ENCODE measurements at regions not wholly inside any gene's neighbourhood (a gene's known extent, or its start where the extent isn't known, plus 50 kb on each side); places are given as distances from the start of the nearest gene placed in this dataset.

DNA sequence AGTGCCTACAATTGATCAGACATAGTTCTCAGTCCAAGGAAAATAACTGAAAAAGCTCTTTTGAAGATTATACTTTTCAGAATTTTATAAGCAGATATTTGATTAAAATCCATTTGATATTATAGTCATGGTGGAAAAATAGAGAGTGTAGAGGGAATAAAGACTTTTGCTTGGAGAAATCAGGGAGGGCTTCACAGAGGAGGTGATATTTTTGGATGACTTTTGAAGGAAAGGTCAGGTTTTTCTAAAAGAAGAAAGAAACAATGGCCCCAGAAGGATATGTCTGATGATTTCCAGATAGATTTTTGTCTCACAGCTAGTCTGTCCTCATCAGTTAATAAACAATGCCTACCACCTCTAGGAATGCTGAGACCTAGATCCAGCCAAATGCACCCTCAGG lies 806.3 kb upstream of the CELF2 start (continued):
- TF ChIP-seq ZFP30 (CRISPR knock-in tag; IDR thresholded peaks at IDR 0.05) (no peak), TOX (CRISPR knock-in tag; IDR thresholded peaks at IDR 0.05; ENCODE audit: borderline replicate concordance) (no peak), TCF4 (CRISPR knock-in tag; IDR thresholded peaks at IDR 0.05; ENCODE audit: borderline replicate concordance) (no peak), PPARA (CRISPR knock-in tag; IDR thresholded peaks at IDR 0.05; ENCODE audit: borderline replicate concordance) (no peak), ZFP3 (CRISPR knock-in tag; IDR thresholded peaks at IDR 0.05) (no peak)
- TF ChIP-seq, protein P1, sequence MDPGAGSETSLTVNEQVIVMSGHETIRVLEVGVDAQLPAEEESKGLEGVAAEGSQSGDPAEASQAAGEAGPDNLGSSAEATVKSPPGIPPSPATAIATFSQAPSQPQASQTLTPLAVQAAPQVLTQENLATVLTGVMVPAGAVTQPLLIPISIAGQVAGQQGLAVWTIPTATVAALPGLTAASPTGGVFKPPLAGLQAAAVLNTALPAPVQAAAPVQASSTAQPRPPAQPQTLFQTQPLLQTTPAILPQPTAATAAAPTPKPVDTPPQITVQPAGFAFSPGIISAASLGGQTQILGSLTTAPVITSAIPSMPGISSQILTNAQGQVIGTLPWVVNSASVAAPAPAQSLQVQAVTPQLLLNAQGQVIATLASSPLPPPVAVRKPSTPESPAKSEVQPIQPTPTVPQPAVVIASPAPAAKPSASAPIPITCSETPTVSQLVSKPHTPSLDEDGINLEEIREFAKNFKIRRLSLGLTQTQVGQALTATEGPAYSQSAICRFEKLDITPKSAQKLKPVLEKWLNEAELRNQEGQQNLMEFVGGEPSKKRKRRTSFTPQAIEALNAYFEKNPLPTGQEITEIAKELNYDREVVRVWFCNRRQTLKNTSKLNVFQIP (CRISPR knock-in tag; IDR thresholded peaks at IDR 0.05; ENCODE audit: borderline replicate concordance, low read depth): no peak
- TF ChIP-seq, protein P2, sequence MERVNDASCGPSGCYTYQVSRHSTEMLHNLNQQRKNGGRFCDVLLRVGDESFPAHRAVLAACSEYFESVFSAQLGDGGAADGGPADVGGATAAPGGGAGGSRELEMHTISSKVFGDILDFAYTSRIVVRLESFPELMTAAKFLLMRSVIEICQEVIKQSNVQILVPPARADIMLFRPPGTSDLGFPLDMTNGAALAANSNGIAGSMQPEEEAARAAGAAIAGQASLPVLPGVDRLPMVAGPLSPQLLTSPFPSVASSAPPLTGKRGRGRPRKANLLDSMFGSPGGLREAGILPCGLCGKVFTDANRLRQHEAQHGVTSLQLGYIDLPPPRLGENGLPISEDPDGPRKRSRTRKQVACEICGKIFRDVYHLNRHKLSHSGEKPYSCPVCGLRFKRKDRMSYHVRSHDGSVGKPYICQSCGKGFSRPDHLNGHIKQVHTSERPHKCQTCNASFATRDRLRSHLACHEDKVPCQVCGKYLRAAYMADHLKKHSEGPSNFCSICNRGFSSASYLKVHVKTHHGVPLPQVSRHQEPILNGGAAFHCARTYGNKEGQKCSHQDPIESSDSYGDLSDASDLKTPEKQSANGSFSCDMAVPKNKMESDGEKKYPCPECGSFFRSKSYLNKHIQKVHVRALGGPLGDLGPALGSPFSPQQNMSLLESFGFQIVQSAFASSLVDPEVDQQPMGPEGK (CRISPR knock-in tag; IDR thresholded peaks at IDR 0.05; ENCODE audit: borderline replicate concordance): no peak

DNA sequence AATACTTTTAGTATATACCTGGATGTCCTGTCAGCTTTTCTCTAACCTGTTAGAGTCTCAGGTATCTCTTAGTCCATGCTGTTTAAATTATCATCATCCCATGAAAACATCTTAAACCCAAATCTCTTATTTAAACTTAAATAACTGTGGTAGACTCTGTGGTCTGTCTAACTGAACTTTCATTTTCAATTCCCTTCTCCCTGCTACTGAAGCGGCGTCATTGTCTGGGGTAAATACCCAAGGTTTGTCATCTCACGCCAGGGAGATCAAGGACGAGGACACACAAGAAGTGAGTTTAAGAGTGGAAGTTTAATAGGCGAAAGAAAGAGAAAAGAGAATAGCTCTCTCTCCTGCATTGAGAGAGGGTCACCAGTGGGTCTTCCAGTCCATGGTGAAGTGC lies 804.4 kb upstream of the CELF2 start:
- TF ChIP-seq TCF4 (CRISPR knock-in tag; IDR thresholded peaks at IDR 0.05; ENCODE audit: borderline replicate concordance) (no peak), ARNTL (CRISPR knock-in tag; IDR thresholded peaks at IDR 0.05; ENCODE audit: borderline replicate concordance, low read depth) (no peak)
- TF ChIP-seq, protein P3, sequence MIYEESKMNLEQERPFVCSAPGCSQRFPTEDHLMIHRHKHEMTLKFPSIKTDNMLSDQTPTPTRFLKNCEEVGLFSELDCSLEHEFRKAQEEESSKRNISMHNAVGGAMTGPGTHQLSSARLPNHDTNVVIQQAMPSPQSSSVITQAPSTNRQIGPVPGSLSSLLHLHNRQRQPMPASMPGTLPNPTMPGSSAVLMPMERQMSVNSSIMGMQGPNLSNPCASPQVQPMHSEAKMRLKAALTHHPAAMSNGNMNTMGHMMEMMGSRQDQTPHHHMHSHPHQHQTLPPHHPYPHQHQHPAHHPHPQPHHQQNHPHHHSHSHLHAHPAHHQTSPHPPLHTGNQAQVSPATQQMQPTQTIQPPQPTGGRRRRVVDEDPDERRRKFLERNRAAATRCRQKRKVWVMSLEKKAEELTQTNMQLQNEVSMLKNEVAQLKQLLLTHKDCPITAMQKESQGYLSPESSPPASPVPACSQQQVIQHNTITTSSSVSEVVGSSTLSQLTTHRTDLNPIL (CRISPR knock-in tag; IDR thresholded peaks at IDR 0.05; ENCODE audit: low read depth): no peak
- ATAC-seq: no peak

DNA sequence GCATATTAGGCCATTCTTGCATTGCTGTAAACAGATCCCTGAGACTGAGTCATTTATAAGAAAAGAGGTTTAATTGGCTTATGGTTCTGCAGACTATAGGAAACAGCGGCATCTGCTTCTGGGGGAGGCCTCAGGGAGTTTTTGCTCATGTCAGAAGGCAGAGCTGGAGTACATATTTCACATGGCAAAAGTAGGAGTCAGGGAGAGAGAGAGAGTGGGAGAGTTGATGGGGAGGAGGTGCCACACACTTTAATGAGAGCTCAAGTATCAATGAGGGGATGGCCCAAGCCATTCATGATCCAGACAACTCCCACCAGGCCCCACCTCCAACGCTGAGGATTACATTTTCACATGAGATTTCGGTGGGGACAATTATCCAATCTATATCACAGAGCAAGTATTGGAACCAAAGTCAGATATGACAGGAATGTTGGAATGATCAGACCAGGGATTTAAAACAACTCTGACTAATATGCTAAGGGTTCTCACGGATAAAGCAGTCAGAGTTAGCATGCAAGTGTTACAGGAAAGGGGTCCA lies 795.3 kb upstream of the CELF2 start:
- no peak for ATAC-seq
- no peak for TF ChIP-seq TCF4 (CRISPR knock-in tag; IDR thresholded peaks at IDR 0.05; ENCODE audit: borderline replicate concordance)
- no peak for TF ChIP-seq SNAI2 (CRISPR knock-in tag; IDR thresholded peaks at IDR 0.05)
- no peak for TF ChIP-seq ZNF70 (CRISPR knock-in tag; IDR thresholded peaks at IDR 0.05)
- no peak for TF ChIP-seq OSR1 (CRISPR knock-in tag; IDR thresholded peaks at IDR 0.05)
- TF ChIP-seq, protein P4, sequence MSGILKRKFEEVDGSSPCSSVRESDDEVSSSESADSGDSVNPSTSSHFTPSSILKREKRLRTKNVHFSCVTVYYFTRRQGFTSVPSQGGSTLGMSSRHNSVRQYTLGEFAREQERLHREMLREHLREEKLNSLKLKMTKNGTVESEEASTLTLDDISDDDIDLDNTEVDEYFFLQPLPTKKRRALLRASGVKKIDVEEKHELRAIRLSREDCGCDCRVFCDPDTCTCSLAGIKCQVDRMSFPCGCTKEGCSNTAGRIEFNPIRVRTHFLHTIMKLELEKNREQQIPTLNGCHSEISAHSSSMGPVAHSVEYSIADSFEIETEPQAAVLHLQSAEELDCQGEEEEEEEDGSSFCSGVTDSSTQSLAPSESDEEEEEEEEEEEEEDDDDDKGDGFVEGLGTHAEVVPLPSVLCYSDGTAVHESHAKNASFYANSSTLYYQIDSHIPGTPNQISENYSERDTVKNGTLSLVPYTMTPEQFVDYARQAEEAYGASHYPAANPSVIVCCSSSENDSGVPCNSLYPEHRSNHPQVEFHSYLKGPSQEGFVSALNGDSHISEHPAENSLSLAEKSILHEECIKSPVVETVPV (CRISPR knock-in tag; IDR thresholded peaks at IDR 0.05): no peak
- no peak for TF ChIP-seq ZNF565 (CRISPR knock-in tag; conservative IDR thresholded peaks at IDR 0.05; ENCODE audit: low read depth)
- no peak for TF ChIP-seq ZFP30 (CRISPR knock-in tag; IDR thresholded peaks at IDR 0.05)
- TF ChIP-seq, protein P1 (CRISPR knock-in tag; IDR thresholded peaks at IDR 0.05; ENCODE audit: borderline replicate concordance, low read depth): no peak
- no peak for TF ChIP-seq ARNTL (CRISPR knock-in tag; IDR thresholded peaks at IDR 0.05; ENCODE audit: borderline replicate concordance, low read depth)
- TF ChIP-seq, protein P2 (CRISPR knock-in tag; IDR thresholded peaks at IDR 0.05; ENCODE audit: borderline replicate concordance): no peak
- no peak for TF ChIP-seq ZNF8 (CRISPR knock-in tag; IDR thresholded peaks at IDR 0.05)
- TF ChIP-seq, protein P5, sequence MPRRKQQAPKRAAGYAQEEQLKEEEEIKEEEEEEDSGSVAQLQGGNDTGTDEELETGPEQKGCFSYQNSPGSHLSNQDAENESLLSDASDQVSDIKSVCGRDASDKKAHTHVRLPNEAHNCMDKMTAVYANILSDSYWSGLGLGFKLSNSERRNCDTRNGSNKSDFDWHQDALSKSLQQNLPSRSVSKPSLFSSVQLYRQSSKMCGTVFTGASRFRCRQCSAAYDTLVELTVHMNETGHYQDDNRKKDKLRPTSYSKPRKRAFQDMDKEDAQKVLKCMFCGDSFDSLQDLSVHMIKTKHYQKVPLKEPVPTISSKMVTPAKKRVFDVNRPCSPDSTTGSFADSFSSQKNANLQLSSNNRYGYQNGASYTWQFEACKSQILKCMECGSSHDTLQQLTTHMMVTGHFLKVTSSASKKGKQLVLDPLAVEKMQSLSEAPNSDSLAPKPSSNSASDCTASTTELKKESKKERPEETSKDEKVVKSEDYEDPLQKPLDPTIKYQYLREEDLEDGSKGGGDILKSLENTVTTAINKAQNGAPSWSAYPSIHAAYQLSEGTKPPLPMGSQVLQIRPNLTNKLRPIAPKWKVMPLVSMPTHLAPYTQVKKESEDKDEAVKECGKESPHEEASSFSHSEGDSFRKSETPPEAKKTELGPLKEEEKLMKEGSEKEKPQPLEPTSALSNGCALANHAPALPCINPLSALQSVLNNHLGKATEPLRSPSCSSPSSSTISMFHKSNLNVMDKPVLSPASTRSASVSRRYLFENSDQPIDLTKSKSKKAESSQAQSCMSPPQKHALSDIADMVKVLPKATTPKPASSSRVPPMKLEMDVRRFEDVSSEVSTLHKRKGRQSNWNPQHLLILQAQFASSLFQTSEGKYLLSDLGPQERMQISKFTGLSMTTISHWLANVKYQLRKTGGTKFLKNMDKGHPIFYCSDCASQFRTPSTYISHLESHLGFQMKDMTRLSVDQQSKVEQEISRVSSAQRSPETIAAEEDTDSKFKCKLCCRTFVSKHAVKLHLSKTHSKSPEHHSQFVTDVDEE (CRISPR knock-in tag; IDR thresholded peaks at IDR 0.05): no peak
- TF ChIP-seq, protein P3 (CRISPR knock-in tag; IDR thresholded peaks at IDR 0.05; ENCODE audit: low read depth): no peak
- no peak for TF ChIP-seq CSDC2 (CRISPR knock-in tag; IDR thresholded peaks at IDR 0.05)
- no peak for TF ChIP-seq ISL1 (CRISPR knock-in tag; IDR thresholded peaks at IDR 0.05)
- TF ChIP-seq TOX (CRISPR knock-in tag; IDR thresholded peaks at IDR 0.05; ENCODE audit: borderline replicate concordance): no peak
- no peak for TF ChIP-seq ZC3H10 (CRISPR knock-in tag; IDR thresholded peaks at IDR 0.05)
- TF ChIP-seq GLIS3 (CRISPR knock-in tag; IDR thresholded peaks at IDR 0.05): no peak
- no peak for TF ChIP-seq RARB (CRISPR knock-in tag; IDR thresholded peaks at IDR 0.05)
- TF ChIP-seq ESRRG (CRISPR knock-in tag; IDR thresholded peaks at IDR 0.05): no peak
